ENCODE measurements at regions not wholly inside any gene's neighbourhood (a gene's known extent, or its start where the extent isn't known, plus 50 kb on each side); places are given as distances from the start of the nearest gene placed in this dataset.

GRCh38 chr10:128432011-128432410 lies 305.8 kb upstream of the MKI67 start:
- Histone ChIP-seq H2AFZ (no peak overlapping the region), H3K27me3 (ENCODE audit: control insufficient read depth, insufficient read depth, low read length) (no peaks in the 10 kb centered on the region), H3K27ac (no peak overlapping the region), H3K4me1 (no peaks in the 10 kb centered on the region), H3K36me3 (ENCODE audit: control insufficient read depth, insufficient read depth, low read length) (no peaks in the 10 kb centered on the region), H3K9me3 (ENCODE audit: control insufficient read depth, low read length) (no peaks in the 10 kb centered on the region), H3K79me2 (no peaks in the 10 kb centered on the region), H3K4me2 (ENCODE audit: low read length) (no peak overlapping the region), H3K4me3 (ENCODE audit: low read depth, low read length) (no peak overlapping the region), H3K9ac (no peak overlapping the region)
- no peak for TF ChIP-seq CTCF (IDR thresholded peaks at IDR 0.05)

DNA sequence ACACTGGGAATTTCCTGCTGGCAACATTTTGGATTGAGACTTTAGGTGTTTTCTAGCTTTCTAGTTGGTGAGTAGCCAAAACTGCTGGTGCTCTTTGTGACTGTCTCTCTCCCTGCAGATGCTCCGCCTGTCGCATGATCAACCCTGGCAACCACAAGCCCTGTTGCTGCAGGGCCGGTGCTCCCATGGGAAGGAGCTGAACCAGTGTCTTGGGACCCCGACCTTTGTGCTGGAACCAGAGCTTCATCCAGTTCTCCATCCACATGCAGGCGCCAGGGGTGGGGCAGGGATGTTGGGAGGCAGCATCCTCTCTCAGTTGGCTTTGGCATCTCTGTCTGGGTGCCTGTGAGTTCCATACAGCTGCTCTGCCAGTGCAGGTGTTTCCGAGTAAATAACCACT lies 306.2 kb upstream of the MKI67 start:
- Histone ChIP-seq H3K36me3 (ENCODE audit: control insufficient read depth, insufficient read depth, low read length) (no peaks in the 10 kb centered on the region), H3K79me2 (no peaks in the 10 kb centered on the region), H3K4me3 (ENCODE audit: low read depth, low read length) (no peak overlapping the region), H3K27ac (no peak overlapping the region), H3K4me2 (ENCODE audit: low read length) (no peak overlapping the region), H3K9me3 (ENCODE audit: control insufficient read depth, low read length) (no peaks in the 10 kb centered on the region), H2AFZ (no peak overlapping the region), H3K4me1 (no peaks in the 10 kb centered on the region), H3K9ac (no peak overlapping the region), H3K27me3 (ENCODE audit: control insufficient read depth, insufficient read depth, low read length) (no peaks in the 10 kb centered on the region)
- no peak for TF ChIP-seq CTCF (IDR thresholded peaks at IDR 0.05)

GRCh38 chr10:128435811-128436210 lies 309.6 kb upstream of the MKI67 start:
- H3K27ac ChIP-seq, result no peak overlapping the region
- no peaks in the 10 kb centered on the region for H3K9me3 ChIP-seq (ENCODE audit: control insufficient read depth, low read length)
- H3K4me3 ChIP-seq (ENCODE audit: low read depth, low read length), result no peak overlapping the region
- no peaks in the 10 kb centered on the region for H3K4me1 ChIP-seq
- no peaks in the 10 kb centered on the region for H3K36me3 ChIP-seq (ENCODE audit: control insufficient read depth, insufficient read depth, low read length)
- H3K4me2 ChIP-seq (ENCODE audit: low read length), result no peak overlapping the region
- no peak overlapping the region for H2AFZ ChIP-seq
- H3K79me2 ChIP-seq, result no peaks in the 10 kb centered on the region
- no peak for TF ChIP-seq CTCF (IDR thresholded peaks at IDR 0.05)
- no peaks in the 10 kb centered on the region for H3K27me3 ChIP-seq (ENCODE audit: control insufficient read depth, insufficient read depth, low read length)
- H3K9ac ChIP-seq, result no peak overlapping the region

- H3K4me3 ChIP-seq (ENCODE audit: low read depth, low read length), result no peak overlapping the region
- H2AFZ ChIP-seq, result no peak overlapping the region
- no peaks in the 10 kb centered on the region for H3K79me2 ChIP-seq
- H3K4me2 ChIP-seq (ENCODE audit: low read length), result no peak overlapping the region
- no peak overlapping the region for H3K9ac ChIP-seq
- no peaks in the 10 kb centered on the region for H3K36me3 ChIP-seq (ENCODE audit: control insufficient read depth, insufficient read depth, low read length)
- H3K27me3 ChIP-seq (ENCODE audit: control insufficient read depth, insufficient read depth, low read length), result no peaks in the 10 kb centered on the region
- H3K9me3 ChIP-seq (ENCODE audit: control insufficient read depth, low read length), result no peaks in the 10 kb centered on the region
- no peak for TF ChIP-seq CTCF (IDR thresholded peaks at IDR 0.05)
- H3K4me1 ChIP-seq, result no peaks in the 10 kb centered on the region
- no peak overlapping the region for H3K27ac ChIP-seq
These were observed 311.6 kb upstream of the MKI67 start for GRCh38 chr10:128437786-128438345.

DNA sequence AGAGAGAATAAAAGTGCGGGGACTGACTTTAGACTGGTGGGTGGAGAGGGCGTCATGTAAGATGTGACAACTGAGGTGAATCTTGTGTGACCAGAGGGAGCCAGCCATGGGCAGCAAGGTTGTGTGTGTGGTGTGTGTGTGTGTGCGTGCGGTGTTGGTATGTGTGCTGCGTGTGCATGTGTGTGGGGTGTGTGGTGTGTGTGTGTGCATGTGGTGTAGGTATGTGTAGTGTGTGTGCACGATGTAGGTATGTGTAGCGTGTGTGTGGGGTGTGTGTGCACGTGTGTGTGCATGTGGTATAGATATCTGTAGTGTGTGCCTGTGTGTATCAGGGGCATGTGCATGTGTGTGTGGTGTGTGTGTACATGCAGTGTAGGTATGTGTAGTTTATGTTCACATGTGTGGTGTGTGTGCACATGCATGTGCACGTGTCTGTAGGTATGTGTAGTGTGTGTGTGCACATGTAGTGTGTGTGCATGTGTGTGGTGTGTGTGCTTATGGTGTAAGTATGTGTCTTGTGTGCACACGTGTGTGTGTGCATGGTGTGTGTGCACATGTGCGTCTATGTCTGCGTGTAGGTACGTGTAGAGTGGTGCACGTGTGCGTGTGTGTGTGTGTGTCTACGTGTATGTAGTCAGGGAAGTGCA lies 312.3 kb upstream of the MKI67 start:
- no peaks in the 10 kb centered on the region for H3K9me3 ChIP-seq (ENCODE audit: control insufficient read depth, low read length)
- no peak overlapping the region for H3K4me3 ChIP-seq (ENCODE audit: low read depth, low read length)
- H3K79me2 ChIP-seq, result no peaks in the 10 kb centered on the region
- no peak overlapping the region for H3K4me2 ChIP-seq (ENCODE audit: low read length)
- H3K36me3 ChIP-seq (ENCODE audit: control insufficient read depth, insufficient read depth, low read length), result no peaks in the 10 kb centered on the region
- H2AFZ ChIP-seq, result no peak overlapping the region
- no peaks in the 10 kb centered on the region for H3K4me1 ChIP-seq
- no peak overlapping the region for H3K9ac ChIP-seq
- no peak overlapping the region for H3K27ac ChIP-seq
- no peaks in the 10 kb centered on the region for H3K27me3 ChIP-seq (ENCODE audit: control insufficient read depth, insufficient read depth, low read length)
- TF ChIP-seq CTCF (IDR thresholded peaks at IDR 0.05), result no peak

All from parathyroid adenoma (tissue), 2 donors.